HEK293 (cell line): ENCODE measurements at regions not wholly inside any gene's neighbourhood (a gene's known extent, or its start where the extent isn't known, plus 50 kb on each side); places are given as distances from the start of the nearest gene placed in this dataset.

Source experiments
- CTCF ChIA-PET: fragments of 350-600 bp; formaldehyde crosslinking; extraction: SDS; loops from one replicate; lab custom pipeline; 2021; ENCODE audit warnings: antibody characterized with exemption; lab: Yijun Ruan, JAX
- POLR2A ChIA-PET: fragments of 300-600 bp; formaldehyde crosslinking; extraction: SDS; loops from one replicate; lab custom pipeline; 2020; ENCODE audit warnings: antibody characterized with exemption, inconsistent platforms; lab: Yijun Ruan, JAX
- H3K27ac ChIP-seq: fragments of 200-500 bp; sonication (Bioruptor generic); 2 replicates; pipeline ENCODE4 v1.5.1; 2014; ENCODE audit warnings: low read depth, low read length, control low read depth, inconsistent platforms; ENCODE audit errors: extremely low read depth
- H3K36me3 ChIP-seq, 2 experiments: fragments of 200-500 bp in 1 of 2; sonication (Bioruptor generic) in 1 of 2; 1 replicate in 1 of 2; 2 replicates in 1 of 2; pipeline ENCODE4 v1.5.1; 2014 to 2017; ENCODE audit warnings: inconsistent platforms in 2 of 2, low read length in 2 of 2; ENCODE audit not compliant: control insufficient read depth in 2 of 2, insufficient read depth in 1 of 2
- H3K4me1 ChIP-seq: fragments of 200-500 bp; sonication (Bioruptor generic); 2 replicates; pipeline ENCODE4 v1.5.1; 2014; ENCODE audit warnings: mild to moderate bottlenecking, low read length, inconsistent platforms; ENCODE audit not compliant: control insufficient read depth, insufficient read depth
- H3K4me3 ChIP-seq: 2 replicates; pipeline ENCODE4 v1.5.1; 2011; ENCODE audit warnings: low read depth, mild to moderate bottlenecking, control low read depth, low read length, moderate library complexity
- H3K9me3 ChIP-seq: fragments of 200-500 bp; sonication (Bioruptor generic); 2 replicates; pipeline ENCODE4 v1.5.1; 2014; ENCODE audit warnings: low read depth, low read length, inconsistent platforms; ENCODE audit not compliant: control insufficient read depth, insufficient read depth
- GLI4 ChIP-seq: fragments of 450-650 bp; formaldehyde crosslinking; IDR thresholded peaks from 2 replicates; pipeline ENCODE4 v1.5.1; 2016; ENCODE audit warnings: missing biosample characterization, missing genetic modification characterization
- RBAK ChIP-seq: fragments of 450-650 bp; formaldehyde crosslinking; IDR thresholded peaks from 2 replicates; pipeline ENCODE4 v1.5.1; 2016; ENCODE audit warnings: missing biosample characterization, missing genetic modification characterization
- ZBTB1 ChIP-seq: fragments of 450-650 bp; formaldehyde crosslinking; IDR thresholded peaks from 2 replicates; pipeline ENCODE4 v1.5.1; 2016; ENCODE audit warnings: missing biosample characterization, missing genetic modification characterization
- ZFP3 ChIP-seq: fragments of 450-650 bp; formaldehyde crosslinking; IDR thresholded peaks from 2 replicates; pipeline ENCODE4 v1.5.1; 2016; ENCODE audit warnings: low read depth, missing biosample characterization, missing genetic modification characterization
- ZNF112 ChIP-seq: fragments of 450-650 bp; formaldehyde crosslinking; IDR thresholded peaks from 2 replicates; pipeline ENCODE4 v1.5.0; 2017; ENCODE audit warnings: missing biosample characterization, missing genetic modification characterization
- ZNF174 ChIP-seq: fragments of 450-650 bp; formaldehyde crosslinking; IDR thresholded peaks from 2 replicates; pipeline ENCODE4 v1.5.0; 2017; ENCODE audit warnings: missing biosample characterization, mild to moderate bottlenecking, missing genetic modification characterization
- ZNF23 ChIP-seq: fragments of 450-650 bp; formaldehyde crosslinking; IDR thresholded peaks from 2 replicates; pipeline ENCODE4 v1.5.1; 2016; ENCODE audit warnings: missing biosample characterization, missing genetic modification characterization, borderline replicate concordance
- ZNF302 ChIP-seq: fragments of 450-650 bp; formaldehyde crosslinking; IDR thresholded peaks from 2 replicates; pipeline ENCODE4 v1.5.1; 2016; ENCODE audit warnings: missing biosample characterization, missing genetic modification characterization, low read depth
- ZNF426 ChIP-seq: fragments of 450-650 bp; formaldehyde crosslinking; IDR thresholded peaks from 2 replicates; pipeline ENCODE4 v1.5.1; 2017; ENCODE audit warnings: missing biosample characterization, missing genetic modification characterization, mild to moderate bottlenecking, inconsistent platforms, moderate library complexity
- ZNF501 ChIP-seq: fragments of 450-650 bp; formaldehyde crosslinking; IDR thresholded peaks from 2 replicates; pipeline ENCODE4 v1.5.1; 2016; ENCODE audit warnings: missing biosample characterization, missing genetic modification characterization
- ZNF623 ChIP-seq: fragments of 450-650 bp; formaldehyde crosslinking; IDR thresholded peaks from 2 replicates; pipeline ENCODE4 v1.5.1; 2016; ENCODE audit warnings: missing biosample characterization, missing genetic modification characterization
- ZNF670 ChIP-seq: fragments of 450-650 bp; formaldehyde crosslinking; IDR thresholded peaks from 2 replicates; pipeline ENCODE4 v1.5.1; 2016; ENCODE audit warnings: missing biosample characterization, missing genetic modification characterization, low read depth
- ZNF777 ChIP-seq: fragments of 450-650 bp; formaldehyde crosslinking; IDR thresholded peaks from 2 replicates; pipeline ENCODE4 v1.5.1; 2017; ENCODE audit warnings: missing biosample characterization, missing genetic modification characterization, borderline replicate concordance
- TF ChIP-seq, protein P1 (sequence below): fragments of 450-650 bp; formaldehyde crosslinking; IDR thresholded peaks from 2 replicates; pipeline ENCODE4 v1.5.0; 2017; ENCODE audit warnings: missing biosample characterization, missing genetic modification characterization, borderline replicate concordance
- TF ChIP-seq, protein P2 (sequence below): fragments of 450-650 bp; formaldehyde crosslinking; IDR thresholded peaks from 2 replicates; pipeline ENCODE4 v1.5.1; 2017; ENCODE audit warnings: missing biosample characterization, missing genetic modification characterization
- TF ChIP-seq, protein P3 (sequence below): fragments of 450-650 bp; formaldehyde crosslinking; IDR thresholded peaks from 2 replicates; pipeline ENCODE4 v1.5.1; 2016; ENCODE audit warnings: missing biosample characterization, missing genetic modification characterization
- TF ChIP-seq, protein P4 (sequence below): fragments of 450-650 bp; formaldehyde crosslinking; IDR thresholded peaks from 2 replicates; pipeline ENCODE4 v1.5.1; 2016; ENCODE audit warnings: missing biosample characterization, missing genetic modification characterization

DNA sequence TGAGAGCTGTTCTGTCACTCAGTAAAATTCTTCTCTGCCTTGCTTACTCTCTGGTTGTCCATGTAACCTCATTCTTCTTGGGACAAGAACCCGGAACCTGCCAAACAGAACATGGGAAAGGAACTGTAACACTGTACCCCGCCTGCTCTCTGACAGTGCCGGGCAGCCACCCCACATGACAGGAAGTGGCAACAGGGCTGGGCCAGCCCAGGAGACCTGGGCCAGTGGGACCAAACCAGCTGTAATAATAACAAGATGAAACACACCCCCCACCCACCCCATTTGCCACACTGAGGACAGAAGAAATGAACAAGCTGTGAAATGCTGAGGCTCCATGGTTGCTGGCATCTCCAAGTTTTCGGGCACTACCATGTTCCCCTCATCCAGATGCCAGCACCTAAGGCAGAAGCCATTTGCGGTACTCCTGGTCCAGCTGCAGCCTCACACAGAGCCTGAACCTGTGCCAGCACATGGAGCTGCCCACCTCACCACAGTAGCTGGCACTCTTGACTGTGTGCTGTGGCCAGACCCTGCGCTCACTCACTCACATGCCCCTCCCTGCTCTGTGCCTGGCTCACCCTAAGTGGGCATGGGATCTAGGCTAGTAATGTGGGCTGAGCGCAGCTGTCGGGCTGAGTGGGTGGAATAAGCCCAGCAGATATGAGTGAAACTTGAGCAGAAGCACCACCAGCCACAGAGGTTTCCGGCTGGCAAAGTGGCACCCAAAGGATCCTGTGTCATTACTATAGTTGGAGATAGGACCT is 126.2 kb upstream of the UGT8 start:
- Histone ChIP-seq H3K27ac (no peak overlapping the region), H3K9me3 (no peaks in the 10 kb centered on the region), H3K4me3 (no peak overlapping the region), H3K36me3 (no peaks in the 10 kb centered on the region), H3K4me1 (no peaks in the 10 kb centered on the region)
- TF ChIP-seq ZNF302 (tag by site-specific recombination) = no peak
- TF ChIP-seq, protein P1, sequence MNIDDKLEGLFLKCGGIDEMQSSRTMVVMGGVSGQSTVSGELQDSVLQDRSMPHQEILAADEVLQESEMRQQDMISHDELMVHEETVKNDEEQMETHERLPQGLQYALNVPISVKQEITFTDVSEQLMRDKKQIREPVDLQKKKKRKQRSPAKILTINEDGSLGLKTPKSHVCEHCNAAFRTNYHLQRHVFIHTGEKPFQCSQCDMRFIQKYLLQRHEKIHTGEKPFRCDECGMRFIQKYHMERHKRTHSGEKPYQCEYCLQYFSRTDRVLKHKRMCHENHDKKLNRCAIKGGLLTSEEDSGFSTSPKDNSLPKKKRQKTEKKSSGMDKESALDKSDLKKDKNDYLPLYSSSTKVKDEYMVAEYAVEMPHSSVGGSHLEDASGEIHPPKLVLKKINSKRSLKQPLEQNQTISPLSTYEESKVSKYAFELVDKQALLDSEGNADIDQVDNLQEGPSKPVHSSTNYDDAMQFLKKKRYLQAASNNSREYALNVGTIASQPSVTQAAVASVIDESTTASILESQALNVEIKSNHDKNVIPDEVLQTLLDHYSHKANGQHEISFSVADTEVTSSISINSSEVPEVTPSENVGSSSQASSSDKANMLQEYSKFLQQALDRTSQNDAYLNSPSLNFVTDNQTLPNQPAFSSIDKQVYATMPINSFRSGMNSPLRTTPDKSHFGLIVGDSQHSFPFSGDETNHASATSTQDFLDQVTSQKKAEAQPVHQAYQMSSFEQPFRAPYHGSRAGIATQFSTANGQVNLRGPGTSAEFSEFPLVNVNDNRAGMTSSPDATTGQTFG (tag by site-specific recombination) = no peak
- TF ChIP-seq ZNF623 (tag by site-specific recombination) = no peak
- no peak for TF ChIP-seq RBAK (tag by site-specific recombination)
- TF ChIP-seq ZBTB1 (tag by site-specific recombination) = no peak
- TF ChIP-seq ZNF112 (tag by site-specific recombination) = no peak
- TF ChIP-seq, protein P2, sequence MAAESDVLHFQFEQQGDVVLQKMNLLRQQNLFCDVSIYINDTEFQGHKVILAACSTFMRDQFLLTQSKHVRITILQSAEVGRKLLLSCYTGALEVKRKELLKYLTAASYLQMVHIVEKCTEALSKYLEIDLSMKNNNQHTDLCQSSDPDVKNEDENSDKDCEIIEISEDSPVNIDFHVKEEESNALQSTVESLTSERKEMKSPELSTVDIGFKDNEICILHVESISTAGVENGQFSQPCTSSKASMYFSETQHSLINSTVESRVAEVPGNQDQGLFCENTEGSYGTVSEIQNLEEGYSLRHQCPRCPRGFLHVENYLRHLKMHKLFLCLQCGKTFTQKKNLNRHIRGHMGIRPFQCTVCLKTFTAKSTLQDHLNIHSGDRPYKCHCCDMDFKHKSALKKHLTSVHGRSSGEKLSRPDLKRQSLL (tag by site-specific recombination) = no peak
- no peak for TF ChIP-seq ZNF23 (tag by site-specific recombination)
- TF ChIP-seq ZNF501 (tag by site-specific recombination) = no peak
- no peak for TF ChIP-seq ZNF670 (tag by site-specific recombination)
- no peak for TF ChIP-seq ZFP3
- TF ChIP-seq ZNF174 (tag by site-specific recombination) = no peak
- TF ChIP-seq GLI4 (tag by site-specific recombination) = no peak
- TF ChIP-seq ZNF777 (tag by site-specific recombination) = no peak
- no peak for TF ChIP-seq ZNF426 (tag by site-specific recombination)
- TF ChIP-seq, protein P3, sequence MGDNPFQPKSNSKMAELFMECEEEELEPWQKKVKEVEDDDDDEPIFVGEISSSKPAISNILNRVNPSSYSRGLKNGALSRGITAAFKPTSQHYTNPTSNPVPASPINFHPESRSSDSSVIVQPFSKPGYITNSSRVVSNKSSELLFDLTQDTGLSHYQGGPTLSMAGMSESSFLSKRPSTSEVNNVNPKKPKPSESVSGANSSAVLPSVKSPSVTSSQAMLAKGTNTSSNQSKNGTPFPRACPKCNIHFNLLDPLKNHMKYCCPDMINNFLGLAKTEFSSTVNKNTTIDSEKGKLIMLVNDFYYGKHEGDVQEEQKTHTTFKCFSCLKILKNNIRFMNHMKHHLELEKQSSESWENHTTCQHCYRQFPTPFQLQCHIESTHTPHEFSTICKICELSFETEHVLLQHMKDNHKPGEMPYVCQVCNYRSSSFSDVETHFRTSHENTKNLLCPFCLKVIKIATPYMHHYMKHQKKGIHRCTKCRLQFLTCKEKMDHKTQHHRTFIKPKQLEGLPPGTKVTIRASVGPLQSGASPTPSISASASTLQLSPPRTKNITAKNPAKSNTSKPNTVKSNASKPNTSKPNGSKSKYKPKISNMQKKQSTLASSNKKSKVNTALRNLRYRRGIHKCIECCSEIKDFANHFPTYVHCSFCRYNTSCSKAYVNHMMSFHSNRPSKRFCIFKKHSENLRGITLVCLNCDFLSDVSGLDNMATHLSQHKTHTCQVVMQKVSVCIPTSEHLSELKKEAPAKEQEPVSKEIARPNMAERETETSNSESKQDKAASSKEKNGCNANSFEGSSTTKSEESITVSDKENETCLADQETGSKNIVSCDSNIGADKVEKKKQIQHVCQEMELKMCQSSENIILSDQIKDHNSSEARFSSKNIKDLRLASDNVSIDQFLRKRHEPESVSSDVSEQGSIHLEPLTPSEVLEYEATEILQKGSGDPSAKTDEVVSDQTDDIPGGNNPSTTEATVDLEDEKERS (tag by site-specific recombination) = no peak
- TF ChIP-seq, protein P4, sequence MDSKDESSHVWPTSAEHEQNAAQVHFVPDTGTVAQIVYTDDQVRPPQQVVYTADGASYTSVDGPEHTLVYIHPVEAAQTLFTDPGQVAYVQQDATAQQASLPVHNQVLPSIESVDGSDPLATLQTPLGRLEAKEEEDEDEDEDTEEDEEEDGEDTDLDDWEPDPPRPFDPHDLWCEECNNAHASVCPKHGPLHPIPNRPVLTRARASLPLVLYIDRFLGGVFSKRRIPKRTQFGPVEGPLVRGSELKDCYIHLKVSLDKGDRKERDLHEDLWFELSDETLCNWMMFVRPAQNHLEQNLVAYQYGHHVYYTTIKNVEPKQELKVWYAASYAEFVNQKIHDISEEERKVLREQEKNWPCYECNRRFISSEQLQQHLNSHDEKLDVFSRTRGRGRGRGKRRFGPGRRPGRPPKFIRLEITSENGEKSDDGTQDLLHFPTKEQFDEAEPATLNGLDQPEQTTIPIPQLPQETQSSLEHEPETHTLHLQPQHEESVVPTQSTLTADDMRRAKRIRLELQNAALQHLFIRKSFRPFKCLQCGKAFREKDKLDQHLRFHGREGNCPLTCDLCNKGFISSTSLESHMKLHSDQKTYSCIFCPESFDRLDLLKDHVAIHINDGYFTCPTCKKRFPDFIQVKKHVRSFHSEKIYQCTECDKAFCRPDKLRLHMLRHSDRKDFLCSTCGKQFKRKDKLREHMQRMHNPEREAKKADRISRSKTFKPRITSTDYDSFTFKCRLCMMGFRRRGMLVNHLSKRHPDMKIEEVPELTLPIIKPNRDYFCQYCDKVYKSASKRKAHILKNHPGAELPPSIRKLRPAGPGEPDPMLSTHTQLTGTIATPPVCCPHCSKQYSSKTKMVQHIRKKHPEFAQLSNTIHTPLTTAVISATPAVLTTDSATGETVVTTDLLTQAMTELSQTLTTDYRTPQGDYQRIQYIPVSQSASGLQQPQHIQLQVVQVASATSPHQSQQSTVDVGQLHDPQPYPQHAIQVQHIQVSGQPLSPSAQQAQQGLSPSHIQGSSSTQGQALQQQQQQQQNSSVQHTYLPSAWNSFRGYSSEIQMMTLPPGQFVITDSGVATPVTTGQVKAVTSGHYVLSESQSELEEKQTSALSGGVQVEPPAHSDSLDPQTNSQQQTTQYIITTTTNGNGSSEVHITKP (tag by site-specific recombination) = no peak
- CTCF ChIA-PET = no interaction called here
- POLR2A ChIA-PET = no interaction called here
